HG03025 (cell line): ENCODE measurements at regions not wholly inside any gene's neighbourhood (a gene's known extent, or its start where the extent isn't known, plus 50 kb on each side); places are given as distances from the start of the nearest gene placed in this dataset.
"Not testable (repeated sequence)": the region's sequence is repeated elsewhere in the genome, so short reads cannot be mapped to it uniquely, and the experiment has no call there.

ENCODE experiments used
- ATAC-seq: cut with Tn5 transposase; IDR thresholded peaks from one replicate; pipeline ENCODE4 v1.9.1; 2021; ENCODE audit warnings: mild to moderate bottlenecking, moderate library complexity; ENCODE audit not compliant: unreplicated experiment, low FRiP score

DNA sequence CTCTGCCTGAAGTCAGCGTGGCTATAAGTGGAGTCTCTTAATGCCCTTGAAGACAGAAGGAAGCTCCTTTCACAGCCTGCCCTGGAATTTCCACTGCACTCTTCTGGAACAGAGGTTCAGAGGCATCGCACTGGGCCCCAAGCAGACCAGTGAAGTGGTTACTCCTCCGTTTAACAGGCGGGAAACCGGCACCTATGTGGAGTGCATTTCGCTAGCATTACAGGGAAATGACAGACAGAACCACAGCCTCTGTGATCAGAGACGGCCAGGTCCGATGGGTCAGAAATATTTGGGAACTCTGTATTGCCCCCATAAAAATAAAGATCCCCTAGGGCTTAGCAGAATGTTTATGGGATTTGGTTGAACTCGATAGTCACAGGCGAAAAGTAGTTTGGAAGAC lies 406.9 kb upstream of the PRKCQ start:
- ATAC-seq, result no peak

DNA sequence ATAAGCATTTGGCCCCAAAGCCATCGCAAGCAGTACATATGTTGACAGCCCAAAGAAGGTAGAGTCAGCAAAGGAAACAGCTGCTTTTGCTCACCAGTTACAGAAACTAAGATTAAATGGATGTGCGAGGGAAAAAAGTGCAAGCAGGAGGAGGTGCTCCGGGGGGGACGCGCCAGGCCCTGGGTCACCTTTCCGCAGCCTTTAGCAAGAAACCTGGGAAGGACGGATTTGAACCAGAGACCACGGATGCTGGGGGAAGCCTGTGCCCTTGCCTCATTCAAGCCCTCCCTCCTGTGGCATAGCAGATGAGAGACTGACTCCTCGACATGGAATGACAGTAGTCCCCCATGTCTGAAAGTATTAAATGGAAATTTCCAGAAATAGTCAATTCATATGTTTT lies 405.6 kb upstream of the PRKCQ start:
- no peak for ATAC-seq

GRCh38 chr10:6984971-6985370 lies 404.9 kb upstream of the PRKCQ start:
- no peak for ATAC-seq

DNA sequence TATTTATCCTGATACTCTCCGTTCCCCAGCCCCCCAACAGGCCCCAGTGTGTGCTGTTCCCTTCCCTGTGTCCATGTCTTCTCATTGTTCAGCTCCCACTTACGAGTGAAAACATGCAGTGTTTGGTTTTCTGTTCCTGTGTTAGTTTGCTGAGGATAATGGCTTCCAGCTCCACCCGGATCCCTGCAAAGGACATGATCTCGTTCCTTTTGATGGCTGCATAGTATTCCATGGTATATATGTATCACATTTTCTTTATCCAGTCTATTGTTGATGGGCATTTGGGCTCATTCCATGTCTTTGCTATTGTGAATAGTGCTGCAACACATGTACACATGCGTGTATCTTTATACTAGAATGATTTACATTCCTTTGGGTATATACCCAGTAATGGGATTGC lies 403.9 kb upstream of the PRKCQ start:
- not testable (repeated sequence) for ATAC-seq

GRCh38 chr10:6980353-6980752 lies 400.3 kb upstream of the PRKCQ start:
- no peak for ATAC-seq

DNA sequence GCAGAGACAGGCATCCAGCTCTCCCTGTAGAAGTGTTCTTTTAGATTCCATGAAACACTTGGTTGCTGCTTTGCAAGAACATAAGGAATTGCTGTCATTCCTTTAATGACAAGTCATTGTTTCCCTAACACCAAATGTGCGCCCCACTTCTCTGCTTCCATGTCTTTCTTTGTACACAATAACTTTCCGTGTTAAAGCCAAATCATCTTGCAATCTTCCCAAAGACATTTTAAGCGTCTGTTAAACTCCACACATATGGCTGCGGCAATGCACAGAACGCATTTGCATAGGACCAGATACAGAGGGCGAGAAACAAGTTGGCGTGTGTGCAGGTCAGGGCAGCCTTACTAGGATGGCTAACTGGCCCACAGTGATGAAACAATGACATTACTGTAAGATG lies 399.3 kb upstream of the PRKCQ start:
- no peak for ATAC-seq

- ATAC-seq, result no peak
These were observed 398.1 kb upstream of the PRKCQ start for GRCh38 chr10:6978187-6978627.

DNA sequence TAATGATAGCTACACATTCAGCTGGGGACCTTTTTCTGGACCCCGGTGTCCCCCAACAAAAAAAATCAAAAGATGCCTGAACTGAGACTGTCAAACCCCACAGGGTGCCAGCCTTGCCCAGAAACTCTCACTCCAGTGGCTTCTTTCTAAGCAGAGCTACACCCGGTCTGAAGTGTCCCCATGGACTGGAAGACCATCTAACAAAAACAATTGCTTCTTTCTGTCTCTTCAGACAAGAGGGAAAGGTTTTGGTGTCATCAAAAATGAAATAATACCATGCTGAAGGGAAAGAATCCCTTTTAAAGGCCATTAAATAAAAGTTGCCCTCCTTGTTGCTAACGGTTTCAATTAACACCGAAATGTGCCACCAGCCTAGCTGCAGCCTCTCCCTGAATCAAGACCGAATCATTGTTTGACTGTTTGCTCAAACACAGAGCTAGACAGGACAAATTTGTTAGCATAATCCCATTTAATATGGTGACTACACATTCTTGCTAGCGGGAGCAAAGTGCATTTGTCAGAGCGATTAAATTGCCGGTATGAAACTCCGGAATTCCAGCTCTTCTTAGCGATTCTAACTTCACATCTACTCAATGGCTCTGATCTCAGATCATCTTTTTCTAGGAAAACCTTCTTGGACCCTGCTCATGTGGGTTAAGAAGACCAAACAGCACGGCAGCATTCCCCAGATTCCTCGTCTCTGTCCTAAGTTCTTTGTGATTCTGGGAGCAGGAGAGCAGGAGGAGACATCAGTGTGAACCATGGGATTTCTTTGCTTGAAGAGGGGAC lies 397.5 kb upstream of the PRKCQ start:
- ATAC-seq, result no peak

GRCh38 chr10:6973899-6974298 lies 393.8 kb upstream of the PRKCQ start:
- ATAC-seq, result no peak

DNA sequence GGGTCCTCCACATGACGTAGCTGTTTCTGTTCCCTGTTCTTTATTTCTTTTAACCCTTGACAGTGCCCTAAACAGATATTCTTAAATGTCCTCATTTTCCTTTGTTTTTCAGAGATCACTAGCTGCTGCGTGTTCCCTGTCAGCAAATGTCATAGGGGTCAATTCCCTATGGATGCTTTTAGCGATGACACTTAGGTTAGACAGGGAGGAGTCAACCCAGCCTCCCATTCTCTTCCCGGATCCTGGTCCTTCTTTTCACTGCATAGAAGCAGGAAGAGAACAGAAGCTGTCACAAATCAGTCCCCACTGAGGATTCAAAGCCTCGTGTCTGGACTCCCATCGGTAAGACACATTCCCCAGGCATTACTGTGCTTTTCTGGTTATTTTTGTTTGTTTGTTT lies 392.1 kb upstream of the PRKCQ start:
- no peak for ATAC-seq

DNA sequence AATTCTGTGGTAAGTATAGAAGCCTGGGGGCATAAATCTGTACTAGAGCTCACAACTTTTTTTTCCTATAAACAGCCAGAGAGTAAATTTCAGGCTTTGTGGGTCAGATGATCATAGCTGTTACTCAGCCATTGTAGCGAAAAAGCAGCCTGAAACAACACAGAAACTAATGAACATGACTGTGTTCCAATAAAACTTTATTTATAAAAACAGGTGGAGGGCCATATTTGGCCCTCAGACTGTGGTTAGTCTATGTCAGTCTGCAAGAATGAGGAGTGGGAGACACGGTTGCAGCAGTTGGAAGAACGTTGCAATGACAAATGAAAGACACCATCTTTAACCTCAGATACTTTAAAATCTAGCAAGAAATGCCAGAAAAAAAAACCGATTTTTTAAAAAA lies 389.6 kb upstream of the PRKCQ start:
- ATAC-seq, result no peak

GRCh38 chr10:6964543-6964942 lies 384.5 kb upstream of the PRKCQ start:
- no peak for ATAC-seq

DNA sequence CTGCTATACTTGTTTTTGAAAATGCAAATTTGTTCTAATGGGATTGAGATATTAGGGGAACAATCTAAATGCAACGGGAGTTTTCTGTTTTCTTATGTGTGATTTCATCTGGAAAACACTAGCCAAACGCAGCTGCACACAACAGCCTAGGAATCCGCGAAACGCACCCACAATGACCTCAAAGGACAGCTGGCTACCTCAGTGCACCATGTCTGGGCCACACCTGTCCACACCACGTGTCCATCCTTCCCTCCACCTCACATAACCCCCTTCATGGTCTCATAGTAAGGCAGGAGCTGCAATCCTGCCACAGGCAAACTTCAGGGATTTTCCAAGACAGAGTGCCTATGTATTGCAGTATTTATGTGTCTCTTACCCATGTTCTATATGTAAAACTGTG lies 382.5 kb upstream of the PRKCQ start:
- ATAC-seq, result no peak

- no peak for ATAC-seq
These were observed 378.6 kb upstream of the PRKCQ start for GRCh38 chr10:6958711-6959110.

- no peak for ATAC-seq
These were observed 378.2 kb upstream of the PRKCQ start for GRCh38 chr10:6958254-6958653.

DNA sequence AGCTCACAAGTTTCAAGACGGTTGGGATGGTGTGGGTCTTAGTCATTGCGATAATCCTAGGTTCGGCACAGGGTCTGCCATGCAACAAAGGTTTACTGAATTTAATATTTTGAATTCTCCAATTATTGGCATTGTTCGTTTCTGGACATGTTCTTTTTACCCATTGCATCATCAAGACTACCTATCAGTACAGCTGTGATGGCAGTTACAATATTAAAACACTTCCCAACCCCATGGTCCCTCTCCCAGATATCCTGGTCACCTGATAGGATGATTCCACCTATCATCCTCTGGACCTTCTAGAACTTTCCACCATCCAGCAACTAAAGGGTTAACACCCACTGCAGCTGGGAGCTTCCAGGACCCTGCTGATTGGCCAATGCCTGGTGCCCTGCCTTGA lies 377.8 kb upstream of the PRKCQ start:
- ATAC-seq, result no peak

- no peak for ATAC-seq
These were observed 376.5 kb upstream of the PRKCQ start for GRCh38 chr10:6956562-6956961.

GRCh38 chr10:6953271-6953801 lies 373.3 kb upstream of the PRKCQ start:
- ATAC-seq, result no peak

GRCh38 chr10:6951732-6952131 lies 371.7 kb upstream of the PRKCQ start:
- no peak for ATAC-seq

- no peak for ATAC-seq
These were observed 370.1 kb upstream of the PRKCQ start for GRCh38 chr10:6950133-6950532.

DNA sequence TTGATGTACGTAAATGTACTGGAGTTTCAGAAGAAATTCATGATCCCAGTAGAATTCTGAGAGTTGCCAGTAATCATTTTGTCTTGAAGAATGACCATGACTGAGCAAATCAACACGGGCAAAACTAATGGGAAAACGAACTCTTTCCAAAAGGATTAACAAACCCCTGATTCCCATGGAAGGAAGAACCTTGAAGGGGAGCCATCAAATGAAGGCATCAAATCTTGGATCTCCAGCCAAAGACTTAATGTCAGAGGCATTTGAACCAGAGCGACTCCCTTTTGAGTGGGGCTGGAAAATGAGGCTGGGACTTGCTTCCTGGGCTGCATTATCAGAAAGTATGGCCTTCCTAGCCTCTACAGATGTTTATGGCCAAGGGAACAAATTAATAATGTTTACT lies 364.4 kb upstream of the PRKCQ start:
- ATAC-seq, result no peak

DNA sequence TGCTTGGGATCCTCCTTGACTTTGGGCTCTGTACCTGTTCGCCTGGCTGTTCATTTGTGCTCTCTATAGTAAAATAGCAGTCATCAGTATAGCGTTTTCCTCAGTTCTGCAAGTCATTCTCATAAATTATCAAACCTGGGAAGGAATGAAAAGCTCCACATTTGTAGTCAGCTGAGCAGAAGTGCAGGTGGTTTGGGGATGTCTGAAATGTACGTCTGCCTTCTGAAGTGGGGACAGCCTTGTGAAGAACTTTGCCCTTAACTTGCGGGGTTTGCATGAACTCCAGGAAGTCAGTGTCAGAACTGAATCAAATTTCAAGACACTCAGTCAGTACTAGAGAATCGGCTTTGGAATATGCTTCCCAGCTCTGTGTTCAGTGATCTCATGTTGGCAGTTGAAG lies 358.3 kb upstream of the PRKCQ start:
- no peak for ATAC-seq
